Astrocyte (in vitro differentiated cells and primary cell): ENCODE measurements at regions not wholly inside any gene's neighbourhood (a gene's known extent, or its start where the extent isn't known, plus 50 kb on each side); places are given as distances from the start of the nearest gene placed in this dataset.

ENCODE experiments used
- DNase-seq: peaks from one replicate; pipeline ENCODE4 v3.0.0-alpha.2; 2010; ENCODE audit warnings: low read depth
- FAIRE-seq: peaks from 2 replicates; lab custom pipeline; 2011; peaks lifted over from hg19 to GRCh38; lab: Jason Lieb, UNC
- H2AFZ ChIP-seq: 2 replicates; pipeline ENCODE4 v1.6.0; 2012; ENCODE audit warnings: low read depth, low read length, inconsistent platforms
- H3K27ac ChIP-seq: 2 replicates; pipeline ENCODE4 v1.5.1; 2011; ENCODE audit warnings: low read depth, low read length, inconsistent platforms
- H3K27me3 ChIP-seq: 2 replicates; pipeline ENCODE4 v1.6.0; 2011; ENCODE audit warnings: low read length, inconsistent platforms; ENCODE audit not compliant: insufficient read depth
- H3K36me3 ChIP-seq: 2 replicates; pipeline ENCODE4 v1.5.1; 2011; ENCODE audit warnings: low read length, inconsistent platforms; ENCODE audit not compliant: insufficient read depth
- H3K4me1 ChIP-seq: 2 replicates; pipeline ENCODE4 v1.5.1; 2011; ENCODE audit warnings: low read length, inconsistent platforms; ENCODE audit not compliant: insufficient read depth
- H3K4me2 ChIP-seq: 2 replicates; pipeline ENCODE4 v1.6.0; 2012; ENCODE audit warnings: low read length, inconsistent platforms
- H3K4me3 ChIP-seq: 2 replicates; pipeline ENCODE4 v1.5.1; 2011; ENCODE audit warnings: low read depth, mild to moderate bottlenecking, low read length, inconsistent platforms; ENCODE audit not compliant: insufficient read depth
- H3K79me2 ChIP-seq: 2 replicates; pipeline ENCODE4 v1.6.0; 2012; ENCODE audit warnings: mild to moderate bottlenecking, low read length, inconsistent platforms; ENCODE audit not compliant: insufficient read depth
- H3K9ac ChIP-seq: 2 replicates; pipeline ENCODE4 v1.6.0; 2012; ENCODE audit warnings: mild to moderate bottlenecking, low read length, inconsistent platforms
- H3K9me3 ChIP-seq: 2 replicates; pipeline ENCODE4 v1.5.1; 2012; ENCODE audit warnings: low read depth, mild to moderate bottlenecking, low read length, inconsistent platforms; ENCODE audit not compliant: insufficient read depth
- H4K20me1 ChIP-seq: 2 replicates; pipeline ENCODE4 v1.6.0; 2012; ENCODE audit warnings: low read length, inconsistent platforms; ENCODE audit not compliant: insufficient read depth
- H3K27ac Mint-ChIP-seq: one replicate; pipeline ENCODE4 v1.8.0; 2021; ENCODE audit warnings: mild to moderate bottlenecking, mixed read lengths; ENCODE audit not compliant: unreplicated experiment
- H3K27me3 Mint-ChIP-seq: one replicate; pipeline ENCODE4 v1.8.0; 2021; ENCODE audit warnings: low read depth, mixed read lengths; ENCODE audit not compliant: unreplicated experiment
- H3K36me3 Mint-ChIP-seq: one replicate; pipeline ENCODE4 v1.8.0; 2021; ENCODE audit warnings: low read depth, mixed read lengths; ENCODE audit not compliant: unreplicated experiment
- H3K4me1 Mint-ChIP-seq: one replicate; pipeline ENCODE4 v1.8.0; 2021; ENCODE audit warnings: low read depth, mixed read lengths; ENCODE audit not compliant: unreplicated experiment
- H3K4me3 Mint-ChIP-seq: one replicate; pipeline ENCODE4 v1.8.0; 2021; ENCODE audit warnings: mild to moderate bottlenecking, moderate library complexity, mixed read lengths; ENCODE audit not compliant: unreplicated experiment
- H3K9me3 Mint-ChIP-seq: one replicate; pipeline ENCODE4 v1.8.0; 2021; ENCODE audit warnings: mild to moderate bottlenecking, mixed read lengths; ENCODE audit not compliant: unreplicated experiment
- EZH2 ChIP-seq: IDR thresholded peaks from 2 replicates; pipeline ENCODE4 v1.6.1; 2012; ENCODE audit warnings: mild to moderate bottlenecking, low read length, inconsistent platforms; ENCODE audit not compliant: insufficient read depth
- TF ChIP-seq, protein P1 (sequence below): IDR thresholded peaks from 2 replicates; pipeline ENCODE4 v1.5.1; 2011; ENCODE audit warnings: low read depth, mild to moderate bottlenecking, inconsistent platforms, low read length, moderate library complexity; ENCODE audit not compliant: insufficient read depth

DNA sequence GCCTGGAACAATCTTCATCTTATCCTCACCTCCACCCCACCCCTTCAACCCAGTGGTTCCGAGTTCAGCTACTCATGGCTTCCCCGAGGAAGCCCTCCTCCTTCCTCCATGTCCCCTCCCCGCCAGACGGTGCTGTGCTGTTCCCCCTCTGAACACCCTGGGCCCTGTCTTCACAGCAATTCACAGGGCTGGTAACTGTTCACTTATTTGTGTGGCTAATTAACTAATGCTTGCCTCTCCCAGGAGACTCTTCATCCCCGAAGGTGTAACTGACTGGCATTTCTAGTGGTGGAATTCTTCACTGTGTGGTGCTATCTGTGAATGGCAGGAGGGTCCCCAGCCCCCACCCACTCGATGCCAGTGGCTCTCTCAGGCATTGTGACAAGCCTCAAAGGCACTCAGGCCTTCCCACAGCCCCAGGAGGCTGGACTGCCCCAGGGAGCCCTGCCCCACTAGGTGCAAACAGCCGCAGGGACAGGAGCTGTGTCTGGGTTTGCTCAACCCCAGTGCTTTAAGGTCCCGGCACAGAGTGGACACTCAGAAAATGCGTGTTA, 133.7 kb upstream of the ID2 start:
- no peaks in the 10 kb centered on the region for H3K9me3 ChIP-seq
- peaks cover 3% of the 10 kb centered on the region for H3K9me3 Mint-ChIP-seq
- H3K4me3 Mint-ChIP-seq, result no peak overlapping the region
- no peak overlapping the region for H3K4me2 ChIP-seq
- H4K20me1 ChIP-seq, result no peaks in the 10 kb centered on the region
- no peaks in the 10 kb centered on the region for H3K79me2 ChIP-seq
- H3K4me3 ChIP-seq, result no peak overlapping the region
- H3K4me1 Mint-ChIP-seq, result peaks cover 19% of the 10 kb centered on the region
- H3K4me1 ChIP-seq, result peaks cover 21% of the 10 kb centered on the region
- TF ChIP-seq, protein P1, sequence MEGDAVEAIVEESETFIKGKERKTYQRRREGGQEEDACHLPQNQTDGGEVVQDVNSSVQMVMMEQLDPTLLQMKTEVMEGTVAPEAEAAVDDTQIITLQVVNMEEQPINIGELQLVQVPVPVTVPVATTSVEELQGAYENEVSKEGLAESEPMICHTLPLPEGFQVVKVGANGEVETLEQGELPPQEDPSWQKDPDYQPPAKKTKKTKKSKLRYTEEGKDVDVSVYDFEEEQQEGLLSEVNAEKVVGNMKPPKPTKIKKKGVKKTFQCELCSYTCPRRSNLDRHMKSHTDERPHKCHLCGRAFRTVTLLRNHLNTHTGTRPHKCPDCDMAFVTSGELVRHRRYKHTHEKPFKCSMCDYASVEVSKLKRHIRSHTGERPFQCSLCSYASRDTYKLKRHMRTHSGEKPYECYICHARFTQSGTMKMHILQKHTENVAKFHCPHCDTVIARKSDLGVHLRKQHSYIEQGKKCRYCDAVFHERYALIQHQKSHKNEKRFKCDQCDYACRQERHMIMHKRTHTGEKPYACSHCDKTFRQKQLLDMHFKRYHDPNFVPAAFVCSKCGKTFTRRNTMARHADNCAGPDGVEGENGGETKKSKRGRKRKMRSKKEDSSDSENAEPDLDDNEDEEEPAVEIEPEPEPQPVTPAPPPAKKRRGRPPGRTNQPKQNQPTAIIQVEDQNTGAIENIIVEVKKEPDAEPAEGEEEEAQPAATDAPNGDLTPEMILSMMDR, result no peak
- no peak for TF ChIP-seq EZH2
- no peak for DNase-seq
- H3K27ac ChIP-seq, result no peak overlapping the region
- no peaks in the 10 kb centered on the region for H3K27me3 ChIP-seq
- H3K36me3 Mint-ChIP-seq, result no peaks in the 10 kb centered on the region
- no peak overlapping the region for H2AFZ ChIP-seq
- H3K9ac ChIP-seq, result no peak overlapping the region
- H3K36me3 ChIP-seq, result no peaks in the 10 kb centered on the region
- H3K27ac Mint-ChIP-seq, result no peak overlapping the region
- peaks cover 23% of the 10 kb centered on the region for H3K27me3 Mint-ChIP-seq
- no peak for FAIRE-seq

DNA sequence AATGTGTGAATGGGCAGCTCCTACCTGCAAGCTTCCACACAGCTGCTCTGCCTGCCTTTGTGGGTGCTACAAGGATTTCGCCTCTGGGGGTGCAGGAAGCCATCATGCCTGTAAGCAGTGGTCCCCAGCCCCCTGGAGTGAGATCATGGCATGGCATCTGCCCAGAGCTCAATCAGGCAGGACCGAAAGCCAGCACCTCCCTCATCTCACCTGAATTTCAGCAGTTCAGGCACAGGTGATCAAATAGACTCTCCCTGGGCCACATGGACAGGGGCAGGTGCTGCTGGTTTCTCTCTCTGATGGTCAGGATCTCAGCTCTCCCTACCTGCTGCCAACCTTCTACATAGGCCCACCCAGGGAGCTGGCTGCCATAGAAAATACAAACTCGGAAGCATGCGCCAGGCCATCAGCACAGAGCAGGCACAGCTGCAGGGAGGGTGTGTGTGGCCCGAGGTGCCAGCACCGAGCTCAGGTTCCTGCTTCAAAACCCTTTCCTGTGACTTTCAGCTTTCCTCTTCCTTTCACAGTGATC, 133.2 kb upstream of the ID2 start:
- H3K79me2 ChIP-seq, result no peaks in the 10 kb centered on the region
- H4K20me1 ChIP-seq, result no peaks in the 10 kb centered on the region
- peaks cover 16% of the 10 kb centered on the region for H3K4me1 ChIP-seq
- no peak overlapping the region for H3K27ac ChIP-seq
- DNase-seq, result no peak
- Mint-ChIP-seq H3K36me3 (no peaks in the 10 kb centered on the region), H3K9me3 (peaks cover 3% of the 10 kb centered on the region), H3K4me3 (no peak overlapping the region), H3K27ac (no peak overlapping the region), H3K4me1 (peaks cover 14% of the 10 kb centered on the region), H3K27me3 (peaks cover 23% of the 10 kb centered on the region)
- no peak overlapping the region for H3K9ac ChIP-seq
- no peak overlapping the region for H3K4me3 ChIP-seq
- no peaks in the 10 kb centered on the region for H3K27me3 ChIP-seq
- H2AFZ ChIP-seq, result no peak overlapping the region
- no peaks in the 10 kb centered on the region for H3K36me3 ChIP-seq
- H3K4me2 ChIP-seq, result no peak overlapping the region
- no peak for FAIRE-seq
- no peak for TF ChIP-seq EZH2
- TF ChIP-seq, protein P1, result no peak
- no peaks in the 10 kb centered on the region for H3K9me3 ChIP-seq

DNA sequence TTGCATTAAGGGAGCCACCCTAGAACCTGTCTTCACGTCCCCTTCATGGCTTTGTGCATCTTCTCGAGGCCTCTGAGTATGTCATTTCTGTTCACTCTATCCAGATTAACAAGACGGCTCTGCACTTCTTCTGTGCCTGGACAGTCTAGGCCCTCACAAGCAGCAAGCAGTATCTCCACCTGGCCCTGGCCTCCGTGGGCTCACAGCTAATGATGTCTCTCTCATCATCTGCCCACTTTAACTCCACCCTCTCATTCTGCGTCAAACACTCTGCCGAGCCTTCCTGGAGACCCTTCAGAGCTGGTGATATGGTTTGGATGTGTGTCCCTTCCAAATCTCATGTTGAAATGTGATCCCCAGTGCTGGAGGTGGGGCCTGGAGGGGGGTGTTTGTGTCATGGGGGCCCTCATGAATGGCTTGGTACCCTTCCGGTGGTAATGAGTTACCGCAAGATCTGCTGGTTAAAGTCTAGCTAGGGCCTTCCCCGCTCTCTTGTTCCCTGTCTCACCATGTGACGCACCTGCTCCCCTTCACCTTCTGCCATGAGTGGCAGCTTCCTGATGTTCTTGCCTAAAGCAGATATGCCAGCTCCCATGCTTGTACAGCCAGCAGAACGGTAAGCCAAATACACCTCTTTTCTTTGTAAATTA, 132.5 kb upstream of the ID2 start:
- Histone ChIP-seq H3K4me3 (no peak overlapping the region), H3K9ac (no peak overlapping the region), H3K4me2 (no peak overlapping the region), H3K36me3 (no peaks in the 10 kb centered on the region), H2AFZ (no peak overlapping the region), H4K20me1 (no peaks in the 10 kb centered on the region), H3K4me1 (peaks cover 10% of the 10 kb centered on the region), H3K9me3 (no peaks in the 10 kb centered on the region), H3K79me2 (no peaks in the 10 kb centered on the region), H3K27me3 (no peaks in the 10 kb centered on the region), H3K27ac (no peak overlapping the region)
- no peak overlapping the region for H3K4me3 Mint-ChIP-seq
- peaks cover 23% of the 10 kb centered on the region for H3K27me3 Mint-ChIP-seq
- H3K4me1 Mint-ChIP-seq, result peaks cover 12% of the 10 kb centered on the region
- no peak for TF ChIP-seq EZH2
- TF ChIP-seq, protein P1, result no peak
- FAIRE-seq (no peak), DNase-seq (no peak)
- peaks cover 3% of the 10 kb centered on the region for H3K9me3 Mint-ChIP-seq
- no peak overlapping the region for H3K27ac Mint-ChIP-seq
- no peaks in the 10 kb centered on the region for H3K36me3 Mint-ChIP-seq
